Right atrium auricular region (tissue), 2 donors: ENCODE measurements at regions not wholly inside any gene's neighbourhood (a gene's known extent, or its start where the extent isn't known, plus 50 kb on each side); places are given as distances from the start of the nearest gene placed in this dataset.

Source experiments
- DNase-seq: peaks from one replicate; pipeline ENCODE4 v3.0.0-alpha.2; 2019; ENCODE audit warnings: low spot score
- H3K27ac ChIP-seq, 2 donors: fragments of 200-600 bp; sonication (generic); 1 replicate in 1 of 2; 2 replicates in 1 of 2; pipeline ENCODE4 v1.5.1; 2016 to 2019
- H3K27me3 ChIP-seq, 2 donors: fragments of 200-600 bp; sonication (generic); one replicate each; pipeline versions ENCODE4 v1.5.1 to v1.6.0; 2017 to 2019
- H3K36me3 ChIP-seq: fragments of 200-600 bp; sonication (generic); one replicate; pipeline ENCODE4 v1.5.1; 2016
- H3K4me1 ChIP-seq, 2 donors: fragments of 200-600 bp; sonication (generic); one replicate each; pipeline versions ENCODE4 v1.5.1 to v1.6.0; 2017 to 2019
- H3K4me3 ChIP-seq, 2 donors: fragments of 200-600 bp; sonication (generic); 1 replicate in 1 of 2; 2 replicates in 1 of 2; pipeline ENCODE4 v1.5.1; 2017 to 2019; ENCODE audit warnings: mild to moderate bottlenecking in 1 of 2, moderate library complexity in 1 of 2
- H3K9me3 ChIP-seq, 2 donors: fragments of 200-600 bp; sonication (generic); one replicate each; pipeline ENCODE4 v1.5.1; 2019
- TF ChIP-seq, protein P1 (sequence below), 2 donors: fragments of 200-600 bp; sonication (generic); IDR thresholded peaks; one replicate each; pipeline ENCODE4 v1.5.1; 2019; ENCODE audit warnings: antibody characterized with exemption in 2 of 2

DNA sequence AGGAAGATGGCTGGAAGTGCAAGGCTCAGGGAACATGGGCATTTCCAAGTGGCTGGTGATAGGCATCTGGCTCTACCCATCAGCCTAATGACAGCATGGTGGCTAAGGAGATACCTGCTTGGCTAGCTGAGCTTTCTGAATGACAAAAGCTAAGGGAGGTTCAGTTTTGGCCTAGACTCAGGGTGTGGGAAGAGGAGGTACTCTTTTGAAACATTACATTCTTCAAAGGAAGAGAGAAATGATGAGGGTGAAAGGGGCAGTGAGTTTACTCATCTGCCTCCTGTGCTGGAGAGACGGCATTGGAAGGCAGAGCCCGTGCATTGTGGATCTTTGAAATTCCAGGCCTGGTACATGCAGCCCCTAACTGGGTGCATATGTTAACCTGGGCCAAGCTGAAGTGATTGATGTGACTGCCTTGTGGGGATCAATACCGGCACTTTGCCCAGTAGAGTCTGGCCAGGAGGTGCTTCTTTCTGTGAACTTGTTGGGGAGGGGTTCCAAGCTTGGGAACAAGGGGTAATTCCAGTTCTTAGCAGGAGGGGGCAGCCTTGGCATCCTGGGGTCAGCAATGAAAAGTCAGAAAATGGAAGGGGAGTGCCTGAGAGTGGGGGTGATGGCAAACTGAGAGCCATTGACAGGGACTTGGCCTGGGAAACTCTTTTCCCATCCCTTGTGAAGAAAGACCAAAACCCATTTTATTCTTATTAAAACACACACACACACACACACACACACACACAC lies 108.6 kb downstream of the ACER2 start:
- DNase-seq = no peak
- TF ChIP-seq, protein P1, sequence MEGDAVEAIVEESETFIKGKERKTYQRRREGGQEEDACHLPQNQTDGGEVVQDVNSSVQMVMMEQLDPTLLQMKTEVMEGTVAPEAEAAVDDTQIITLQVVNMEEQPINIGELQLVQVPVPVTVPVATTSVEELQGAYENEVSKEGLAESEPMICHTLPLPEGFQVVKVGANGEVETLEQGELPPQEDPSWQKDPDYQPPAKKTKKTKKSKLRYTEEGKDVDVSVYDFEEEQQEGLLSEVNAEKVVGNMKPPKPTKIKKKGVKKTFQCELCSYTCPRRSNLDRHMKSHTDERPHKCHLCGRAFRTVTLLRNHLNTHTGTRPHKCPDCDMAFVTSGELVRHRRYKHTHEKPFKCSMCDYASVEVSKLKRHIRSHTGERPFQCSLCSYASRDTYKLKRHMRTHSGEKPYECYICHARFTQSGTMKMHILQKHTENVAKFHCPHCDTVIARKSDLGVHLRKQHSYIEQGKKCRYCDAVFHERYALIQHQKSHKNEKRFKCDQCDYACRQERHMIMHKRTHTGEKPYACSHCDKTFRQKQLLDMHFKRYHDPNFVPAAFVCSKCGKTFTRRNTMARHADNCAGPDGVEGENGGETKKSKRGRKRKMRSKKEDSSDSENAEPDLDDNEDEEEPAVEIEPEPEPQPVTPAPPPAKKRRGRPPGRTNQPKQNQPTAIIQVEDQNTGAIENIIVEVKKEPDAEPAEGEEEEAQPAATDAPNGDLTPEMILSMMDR (IDR thresholded peaks at IDR 0.05) = no peak
- no peak overlapping the region for H3K27ac ChIP-seq
- no peaks in the 10 kb centered on the region for H3K4me1 ChIP-seq
- H3K4me3 ChIP-seq = no peak overlapping the region
- no peaks in the 10 kb centered on the region for H3K36me3 ChIP-seq
- H3K9me3 ChIP-seq = no peaks in the 10 kb centered on the region
- no peaks in the 10 kb centered on the region for H3K27me3 ChIP-seq

DNA sequence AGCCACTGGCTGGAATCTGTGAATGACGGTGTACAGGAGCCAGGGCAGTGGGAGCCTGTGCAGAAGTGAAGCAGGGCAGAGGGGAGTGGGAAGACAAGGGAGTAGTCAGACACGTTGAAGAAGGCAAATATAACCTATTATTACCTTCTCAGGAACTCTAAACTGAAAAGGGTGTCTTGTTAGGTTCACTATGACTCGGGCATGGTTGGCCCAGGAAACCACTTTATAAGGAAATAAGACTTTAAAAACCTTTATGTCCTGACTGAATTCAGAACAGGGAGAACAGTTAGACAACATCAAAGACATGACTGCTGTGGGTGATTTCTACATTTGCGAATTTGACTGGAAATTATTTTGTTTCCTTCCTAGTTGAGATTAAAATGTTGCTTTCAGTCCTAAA lies 107.5 kb downstream of the ACER2 start:
- no peak overlapping the region for H3K4me3 ChIP-seq
- H3K27ac ChIP-seq = no peak overlapping the region
- H3K36me3 ChIP-seq = no peaks in the 10 kb centered on the region
- TF ChIP-seq, protein P1 (IDR thresholded peaks at IDR 0.05) = no peak
- no peaks in the 10 kb centered on the region for H3K4me1 ChIP-seq
- H3K27me3 ChIP-seq = no peaks in the 10 kb centered on the region
- H3K9me3 ChIP-seq = no peaks in the 10 kb centered on the region
- no peak for DNase-seq

DNA sequence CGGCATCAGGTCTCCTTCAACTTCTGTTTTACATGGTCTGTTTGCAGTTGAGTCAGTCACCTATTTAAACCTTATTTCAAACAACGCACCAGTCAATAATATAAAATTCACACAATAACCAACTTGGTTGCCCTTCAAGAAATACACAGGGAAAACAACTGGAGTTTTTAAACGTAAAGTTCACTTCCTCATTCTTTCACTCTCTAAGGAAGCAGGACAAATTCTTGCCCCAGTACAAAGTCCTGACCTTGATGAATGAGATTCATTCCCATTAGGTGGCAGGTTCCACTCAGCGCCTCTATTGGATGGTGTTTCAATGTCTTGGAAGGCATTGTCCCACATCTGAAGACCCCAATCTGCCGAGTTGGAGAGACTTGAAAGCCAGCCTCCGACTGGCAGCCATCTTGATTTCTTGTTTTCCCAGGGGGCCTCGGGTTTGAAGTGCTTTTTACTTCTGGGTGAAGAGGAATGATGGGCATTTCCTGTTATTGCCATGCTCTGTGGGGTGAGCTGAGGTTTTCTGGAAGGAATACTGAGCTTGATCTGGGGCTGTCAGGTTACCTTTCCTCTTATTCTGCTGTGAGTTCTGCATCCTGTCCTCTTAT lies 105.0 kb downstream of the ACER2 start:
- no peaks in the 10 kb centered on the region for H3K27me3 ChIP-seq
- no peak overlapping the region for H3K27ac ChIP-seq
- TF ChIP-seq, protein P1 (IDR thresholded peaks at IDR 0.05) = no peak
- H3K4me1 ChIP-seq = no peaks in the 10 kb centered on the region
- H3K4me3 ChIP-seq = no peak overlapping the region
- no peaks in the 10 kb centered on the region for H3K9me3 ChIP-seq
- H3K36me3 ChIP-seq = no peaks in the 10 kb centered on the region
- DNase-seq = no peak

DNA sequence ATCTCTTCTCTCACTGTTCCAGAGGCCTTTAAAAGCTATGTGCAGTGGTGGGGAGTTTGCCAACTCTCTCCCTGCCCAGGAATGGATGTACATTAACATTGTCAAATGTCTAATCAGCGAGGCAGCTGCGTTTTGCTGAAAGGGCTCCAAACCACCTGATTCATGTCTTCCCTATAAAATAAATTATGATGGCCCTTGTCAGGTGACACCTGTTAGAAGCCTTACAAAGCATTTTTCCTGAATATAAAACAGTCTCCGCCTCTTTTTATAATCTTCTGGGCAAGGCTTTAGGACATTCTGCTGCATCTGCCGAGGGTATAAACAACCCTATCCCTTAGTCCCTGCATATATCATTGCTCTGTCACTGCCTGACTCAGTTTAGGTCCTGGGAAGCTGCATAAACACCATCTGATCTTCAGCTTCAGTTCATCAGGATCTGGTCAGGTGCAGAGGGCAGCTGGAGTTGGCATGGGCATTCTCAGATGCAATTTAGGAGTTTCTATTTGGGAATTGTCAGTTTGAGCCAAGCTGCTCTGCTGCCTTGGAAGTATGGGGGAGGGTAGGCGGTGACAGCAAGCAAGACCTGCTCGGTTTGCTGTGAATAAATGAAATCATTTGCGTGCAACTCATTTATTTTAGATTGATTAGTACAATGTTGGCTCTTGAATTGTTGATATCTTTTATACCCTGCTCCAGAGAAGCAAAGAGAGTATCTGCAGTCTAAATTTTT lies 103.5 kb downstream of the ACER2 start:
- no peaks in the 10 kb centered on the region for H3K4me1 ChIP-seq
- TF ChIP-seq, protein P1 (IDR thresholded peaks at IDR 0.05) = no peak
- H3K36me3 ChIP-seq = no peaks in the 10 kb centered on the region
- H3K4me3 ChIP-seq = no peak overlapping the region
- H3K27ac ChIP-seq = no peak overlapping the region
- no peaks in the 10 kb centered on the region for H3K9me3 ChIP-seq
- no peak for DNase-seq
- no peaks in the 10 kb centered on the region for H3K27me3 ChIP-seq

DNA sequence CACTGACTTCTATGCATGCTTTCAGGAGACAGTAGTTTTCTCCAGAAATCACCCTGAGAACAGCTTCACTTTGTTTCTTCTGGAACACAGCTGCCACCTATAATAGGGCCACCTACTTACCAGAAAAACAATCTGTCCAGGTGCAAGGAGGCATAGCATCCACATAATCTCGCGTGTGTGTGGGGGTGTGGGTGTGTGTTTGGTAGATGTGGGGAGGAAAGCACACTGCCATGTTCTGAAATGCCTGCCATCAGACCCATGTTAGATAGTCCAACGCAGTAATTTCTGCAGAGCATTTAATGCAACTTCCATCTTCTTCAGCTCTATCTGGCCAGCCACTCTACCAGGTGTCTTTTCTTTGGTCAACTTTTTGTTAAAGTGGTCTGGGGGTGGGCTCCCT lies 102.9 kb downstream of the ACER2 start:
- no peaks in the 10 kb centered on the region for H3K36me3 ChIP-seq
- no peaks in the 10 kb centered on the region for H3K27me3 ChIP-seq
- H3K9me3 ChIP-seq = no peaks in the 10 kb centered on the region
- H3K4me1 ChIP-seq = no peaks in the 10 kb centered on the region
- TF ChIP-seq, protein P1 (IDR thresholded peaks at IDR 0.05) = no peak
- H3K27ac ChIP-seq = no peak overlapping the region
- H3K4me3 ChIP-seq = no peak overlapping the region
- DNase-seq = no peak
